ENCODE measurements at regions not wholly inside any gene's neighbourhood (a gene's known extent, or its start where the extent isn't known, plus 50 kb on each side); places are given as distances from the start of the nearest gene placed in this dataset.

DNA sequence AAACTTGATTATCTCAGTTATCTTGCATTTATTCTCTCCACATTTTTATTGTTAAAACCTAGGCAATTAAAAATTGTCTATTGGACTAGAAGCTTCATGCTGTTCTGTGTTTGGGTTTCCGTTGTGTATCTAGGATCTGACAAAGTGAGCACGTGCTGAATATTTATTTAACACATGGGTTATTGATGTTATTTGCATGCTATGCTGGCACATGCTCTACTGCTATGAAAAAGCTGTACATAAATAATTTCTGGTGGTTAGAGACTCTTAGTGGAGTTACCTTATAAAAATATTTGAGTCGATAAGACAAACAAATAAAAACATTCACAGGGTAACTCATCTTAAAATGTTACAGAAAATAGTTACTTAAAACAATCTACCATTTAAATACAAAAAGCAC, 1769.7 kb downstream of the MRPL39 start:
- TF ChIP-seq, protein P1, sequence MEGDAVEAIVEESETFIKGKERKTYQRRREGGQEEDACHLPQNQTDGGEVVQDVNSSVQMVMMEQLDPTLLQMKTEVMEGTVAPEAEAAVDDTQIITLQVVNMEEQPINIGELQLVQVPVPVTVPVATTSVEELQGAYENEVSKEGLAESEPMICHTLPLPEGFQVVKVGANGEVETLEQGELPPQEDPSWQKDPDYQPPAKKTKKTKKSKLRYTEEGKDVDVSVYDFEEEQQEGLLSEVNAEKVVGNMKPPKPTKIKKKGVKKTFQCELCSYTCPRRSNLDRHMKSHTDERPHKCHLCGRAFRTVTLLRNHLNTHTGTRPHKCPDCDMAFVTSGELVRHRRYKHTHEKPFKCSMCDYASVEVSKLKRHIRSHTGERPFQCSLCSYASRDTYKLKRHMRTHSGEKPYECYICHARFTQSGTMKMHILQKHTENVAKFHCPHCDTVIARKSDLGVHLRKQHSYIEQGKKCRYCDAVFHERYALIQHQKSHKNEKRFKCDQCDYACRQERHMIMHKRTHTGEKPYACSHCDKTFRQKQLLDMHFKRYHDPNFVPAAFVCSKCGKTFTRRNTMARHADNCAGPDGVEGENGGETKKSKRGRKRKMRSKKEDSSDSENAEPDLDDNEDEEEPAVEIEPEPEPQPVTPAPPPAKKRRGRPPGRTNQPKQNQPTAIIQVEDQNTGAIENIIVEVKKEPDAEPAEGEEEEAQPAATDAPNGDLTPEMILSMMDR (IDR thresholded peaks at IDR 0.05; ENCODE audit: poor library complexity, severe bottlenecking): no peak
- DNase-seq (ENCODE audit: low spot score) (no peak), ATAC-seq (ENCODE audit: low read depth) (no peak)
- Histone ChIP-seq H3K27ac (ENCODE audit: poor library complexity, severe bottlenecking) (no peak overlapping the region), H3K27me3 (ENCODE audit: insufficient read depth, poor library complexity, severe bottlenecking) (peaks cover 2% of the 10 kb centered on the region), H3K4me3 (ENCODE audit: severe bottlenecking) (no peak overlapping the region), H3K36me3 (ENCODE audit: low read depth) (no peaks in the 10 kb centered on the region), H3K4me1 (ENCODE audit: insufficient read depth, poor library complexity, severe bottlenecking) (no peaks in the 10 kb centered on the region), H3K9me3 (ENCODE audit: severe bottlenecking) (no peaks in the 10 kb centered on the region)

DNA sequence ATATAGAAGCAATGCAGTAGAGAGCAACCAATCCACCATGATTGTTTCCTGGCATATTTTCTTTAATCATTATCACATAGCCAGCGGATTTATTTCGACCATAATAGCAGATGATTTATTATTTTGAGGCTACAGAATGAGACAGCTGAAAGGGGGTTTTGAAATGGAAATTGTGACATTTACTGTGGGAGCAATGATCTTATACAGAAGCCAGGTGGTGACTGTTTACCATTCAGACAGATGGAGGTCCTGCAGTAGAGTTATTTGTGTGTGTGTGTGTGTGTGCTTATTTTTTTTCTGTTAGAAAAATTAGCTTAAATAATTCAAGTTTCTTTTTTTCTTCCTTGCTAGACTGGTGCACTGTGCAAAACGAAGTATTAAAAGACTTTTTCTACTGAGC, 1784.5 kb downstream of the MRPL39 start:
- Histone ChIP-seq H3K9me3 (ENCODE audit: severe bottlenecking) (no peaks in the 10 kb centered on the region), H3K27ac (ENCODE audit: poor library complexity, severe bottlenecking) (no peak overlapping the region), H3K4me3 (ENCODE audit: severe bottlenecking) (no peak overlapping the region), H3K4me1 (ENCODE audit: insufficient read depth, poor library complexity, severe bottlenecking) (no peaks in the 10 kb centered on the region), H3K27me3 (ENCODE audit: insufficient read depth, poor library complexity, severe bottlenecking) (no peaks in the 10 kb centered on the region), H3K36me3 (ENCODE audit: low read depth) (no peaks in the 10 kb centered on the region)
- TF ChIP-seq, protein P1 (IDR thresholded peaks at IDR 0.05; ENCODE audit: poor library complexity, severe bottlenecking): no peak
- DNase-seq (ENCODE audit: low spot score): no peak
- ATAC-seq (ENCODE audit: low read depth): no peak

DNA sequence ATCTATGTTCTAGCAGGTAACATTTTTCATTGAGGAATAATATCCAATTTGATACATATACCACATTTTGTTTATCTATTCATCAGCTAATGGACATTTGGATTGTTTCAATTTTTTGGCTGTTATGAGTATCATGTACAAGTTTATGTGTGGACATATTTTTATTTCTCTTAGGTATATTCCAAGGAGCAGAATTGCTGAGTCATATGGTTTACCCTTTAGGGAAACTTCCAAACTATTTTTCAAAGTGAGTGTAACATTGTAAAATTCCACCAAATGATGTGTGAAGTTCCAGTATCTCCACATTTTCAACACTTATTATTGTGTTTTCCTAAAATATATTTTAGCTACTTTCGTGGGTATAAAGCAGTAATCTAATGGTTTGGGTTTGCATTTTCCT, 1789.9 kb downstream of the MRPL39 start:
- Histone ChIP-seq H3K27ac (ENCODE audit: poor library complexity, severe bottlenecking) (no peak overlapping the region), H3K27me3 (ENCODE audit: insufficient read depth, poor library complexity, severe bottlenecking) (no peaks in the 10 kb centered on the region), H3K4me3 (ENCODE audit: severe bottlenecking) (no peak overlapping the region), H3K9me3 (ENCODE audit: severe bottlenecking) (no peaks in the 10 kb centered on the region), H3K36me3 (ENCODE audit: low read depth) (no peaks in the 10 kb centered on the region), H3K4me1 (ENCODE audit: insufficient read depth, poor library complexity, severe bottlenecking) (no peaks in the 10 kb centered on the region)
- ATAC-seq (ENCODE audit: low read depth): no peak
- TF ChIP-seq, protein P1 (IDR thresholded peaks at IDR 0.05; ENCODE audit: poor library complexity, severe bottlenecking): no peak
- DNase-seq (ENCODE audit: low spot score): no peak

DNA sequence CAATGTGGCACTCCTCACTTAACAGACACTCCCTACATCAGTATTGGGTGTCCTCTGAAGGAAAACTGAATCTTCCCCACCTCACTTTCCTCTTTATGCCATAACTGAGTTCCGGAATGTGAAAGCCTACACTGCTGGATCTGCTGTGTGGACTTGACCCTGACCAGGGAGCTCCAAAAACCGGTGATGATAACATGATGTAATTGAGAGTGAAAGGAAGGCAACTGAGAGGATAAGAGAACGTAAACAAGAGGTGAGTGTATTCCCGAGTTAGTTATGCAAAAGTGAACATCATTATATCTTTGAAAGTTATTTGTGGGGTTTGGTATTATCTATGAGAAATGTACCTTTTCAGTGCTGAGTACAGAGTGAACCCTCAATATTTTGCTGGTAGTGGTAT, 1794.8 kb downstream of the MRPL39 start:
- Histone ChIP-seq H3K36me3 (ENCODE audit: low read depth) (no peaks in the 10 kb centered on the region), H3K27ac (ENCODE audit: poor library complexity, severe bottlenecking) (no peak overlapping the region), H3K27me3 (ENCODE audit: insufficient read depth, poor library complexity, severe bottlenecking) (no peaks in the 10 kb centered on the region), H3K9me3 (ENCODE audit: severe bottlenecking) (no peaks in the 10 kb centered on the region), H3K4me3 (ENCODE audit: severe bottlenecking) (no peak overlapping the region), H3K4me1 (ENCODE audit: insufficient read depth, poor library complexity, severe bottlenecking) (no peaks in the 10 kb centered on the region)
- TF ChIP-seq, protein P1 (IDR thresholded peaks at IDR 0.05; ENCODE audit: poor library complexity, severe bottlenecking): no peak
- no peak for ATAC-seq (ENCODE audit: low read depth)
- DNase-seq (ENCODE audit: low spot score): no peak

DNA sequence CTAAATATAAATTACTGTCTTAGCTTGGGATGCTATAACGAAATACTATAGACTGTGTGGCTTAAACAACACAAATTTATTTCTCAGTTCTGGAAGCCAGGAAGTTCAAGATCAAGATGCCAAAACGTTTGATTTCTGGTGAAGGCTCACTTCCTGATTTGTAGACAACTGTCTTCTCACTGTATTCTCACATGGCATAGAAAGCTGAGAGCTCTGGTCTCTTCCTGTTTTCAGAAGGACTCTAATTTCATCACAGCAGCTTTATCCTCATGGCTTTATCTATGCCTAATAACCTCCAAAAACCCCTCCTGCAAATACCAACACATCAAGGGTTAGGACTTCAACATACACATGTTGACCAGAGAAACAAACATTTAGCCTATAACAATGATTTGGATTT, 1795.5 kb downstream of the MRPL39 start:
- H3K9me3 ChIP-seq (ENCODE audit: severe bottlenecking): no peaks in the 10 kb centered on the region
- no peak for DNase-seq (ENCODE audit: low spot score)
- H3K27ac ChIP-seq (ENCODE audit: poor library complexity, severe bottlenecking): no peak overlapping the region
- TF ChIP-seq, protein P1 (IDR thresholded peaks at IDR 0.05; ENCODE audit: poor library complexity, severe bottlenecking): no peak
- H3K4me1 ChIP-seq (ENCODE audit: insufficient read depth, poor library complexity, severe bottlenecking): no peaks in the 10 kb centered on the region
- no peak for ATAC-seq (ENCODE audit: low read depth)
- no peak overlapping the region for H3K4me3 ChIP-seq (ENCODE audit: severe bottlenecking)
- no peaks in the 10 kb centered on the region for H3K36me3 ChIP-seq (ENCODE audit: low read depth)
- H3K27me3 ChIP-seq (ENCODE audit: insufficient read depth, poor library complexity, severe bottlenecking): no peaks in the 10 kb centered on the region

All from RWPE2 (cell line).